ENCODE measurements at regions not wholly inside any gene's neighbourhood (a gene's known extent, or its start where the extent isn't known, plus 50 kb on each side); places are given as distances from the start of the nearest gene placed in this dataset.

- Histone ChIP-seq H3K36me3 (ENCODE audit: insufficient read depth, low read length) (no peaks in the 10 kb centered on the region), H3K27me3 (ENCODE audit: low read length) (no peaks in the 10 kb centered on the region), H4K20me1 (ENCODE audit: insufficient read depth, low read depth, low read length) (no peaks in the 10 kb centered on the region), H3K4me2 (ENCODE audit: low read depth, low read length, poor library complexity, severe bottlenecking) (no peak overlapping the region), H3K27ac (ENCODE audit: low read length) (no peak overlapping the region), H2AFZ (ENCODE audit: low read length) (no peak overlapping the region), H3K79me2 (ENCODE audit: low read length) (no peaks in the 10 kb centered on the region), H3K4me1 (ENCODE audit: low read length) (no peaks in the 10 kb centered on the region), H3K9ac (ENCODE audit: low read length) (no peak overlapping the region), H3K9me2 (replicated peaks; ENCODE audit: insufficient read depth, low read length) (no peaks in the 10 kb centered on the region), H3K9me3 (ENCODE audit: low read length) (no peaks in the 10 kb centered on the region), H3K4me3 (ENCODE audit: low read length) (no peak overlapping the region)
- DNase-seq, result no peak
Measured at GRCh38 chr5:128669803-128670202, 131.8 kb upstream of the FBN2 start.

GRCh38 chr5:128671943-128672342 is 133.9 kb upstream of the FBN2 start:
- H2AFZ ChIP-seq (ENCODE audit: low read length), result no peak overlapping the region
- no peaks in the 10 kb centered on the region for H3K27me3 ChIP-seq (ENCODE audit: low read length)
- no peak for DNase-seq
- no peak overlapping the region for H3K4me2 ChIP-seq (ENCODE audit: low read depth, low read length, poor library complexity, severe bottlenecking)
- no peaks in the 10 kb centered on the region for H4K20me1 ChIP-seq (ENCODE audit: insufficient read depth, low read depth, low read length)
- H3K9ac ChIP-seq (ENCODE audit: low read length), result no peak overlapping the region
- no peaks in the 10 kb centered on the region for H3K36me3 ChIP-seq (ENCODE audit: insufficient read depth, low read length)
- no peaks in the 10 kb centered on the region for H3K4me1 ChIP-seq (ENCODE audit: low read length)
- H3K79me2 ChIP-seq (ENCODE audit: low read length), result no peaks in the 10 kb centered on the region
- H3K27ac ChIP-seq (ENCODE audit: low read length), result no peak overlapping the region
- no peaks in the 10 kb centered on the region for H3K9me3 ChIP-seq (ENCODE audit: low read length)
- no peak overlapping the region for H3K4me3 ChIP-seq (ENCODE audit: low read length)
- H3K9me2 ChIP-seq (replicated peaks; ENCODE audit: insufficient read depth, low read length), result no peaks in the 10 kb centered on the region

GRCh38 chr5:128673000-128673399 is 135.0 kb upstream of the FBN2 start:
- no peaks in the 10 kb centered on the region for H3K79me2 ChIP-seq (ENCODE audit: low read length)
- no peak overlapping the region for H3K27ac ChIP-seq (ENCODE audit: low read length)
- DNase-seq, result no peak
- H3K4me2 ChIP-seq (ENCODE audit: low read depth, low read length, poor library complexity, severe bottlenecking), result no peak overlapping the region
- no peaks in the 10 kb centered on the region for H3K27me3 ChIP-seq (ENCODE audit: low read length)
- no peaks in the 10 kb centered on the region for H3K9me3 ChIP-seq (ENCODE audit: low read length)
- H3K4me1 ChIP-seq (ENCODE audit: low read length), result no peaks in the 10 kb centered on the region
- no peaks in the 10 kb centered on the region for H4K20me1 ChIP-seq (ENCODE audit: insufficient read depth, low read depth, low read length)
- no peak overlapping the region for H2AFZ ChIP-seq (ENCODE audit: low read length)
- no peaks in the 10 kb centered on the region for H3K36me3 ChIP-seq (ENCODE audit: insufficient read depth, low read length)
- H3K4me3 ChIP-seq (ENCODE audit: low read length), result no peak overlapping the region
- no peaks in the 10 kb centered on the region for H3K9me2 ChIP-seq (replicated peaks; ENCODE audit: insufficient read depth, low read length)
- H3K9ac ChIP-seq (ENCODE audit: low read length), result no peak overlapping the region

- no peaks in the 10 kb centered on the region for H3K27me3 ChIP-seq (ENCODE audit: low read length)
- no peak overlapping the region for H3K9ac ChIP-seq (ENCODE audit: low read length)
- no peaks in the 10 kb centered on the region for H3K9me2 ChIP-seq (replicated peaks; ENCODE audit: insufficient read depth, low read length)
- H3K4me2 ChIP-seq (ENCODE audit: low read depth, low read length, poor library complexity, severe bottlenecking), result no peak overlapping the region
- no peak overlapping the region for H2AFZ ChIP-seq (ENCODE audit: low read length)
- H3K4me1 ChIP-seq (ENCODE audit: low read length), result no peaks in the 10 kb centered on the region
- no peaks in the 10 kb centered on the region for H3K79me2 ChIP-seq (ENCODE audit: low read length)
- DNase-seq, result no peak
- no peak overlapping the region for H3K4me3 ChIP-seq (ENCODE audit: low read length)
- no peaks in the 10 kb centered on the region for H3K9me3 ChIP-seq (ENCODE audit: low read length)
- H4K20me1 ChIP-seq (ENCODE audit: insufficient read depth, low read depth, low read length), result no peaks in the 10 kb centered on the region
- H3K27ac ChIP-seq (ENCODE audit: low read length), result no peak overlapping the region
- no peaks in the 10 kb centered on the region for H3K36me3 ChIP-seq (ENCODE audit: insufficient read depth, low read length)
Measured at GRCh38 chr5:128673411-128673957, 135.4 kb upstream of the FBN2 start.

- Histone ChIP-seq H3K27ac (ENCODE audit: low read length) (no peak overlapping the region), H3K27me3 (ENCODE audit: low read length) (no peaks in the 10 kb centered on the region), H3K79me2 (ENCODE audit: low read length) (no peaks in the 10 kb centered on the region), H3K9ac (ENCODE audit: low read length) (no peak overlapping the region), H4K20me1 (ENCODE audit: insufficient read depth, low read depth, low read length) (no peaks in the 10 kb centered on the region), H3K9me3 (ENCODE audit: low read length) (no peaks in the 10 kb centered on the region), H3K4me2 (ENCODE audit: low read depth, low read length, poor library complexity, severe bottlenecking) (no peak overlapping the region), H3K4me3 (ENCODE audit: low read length) (no peak overlapping the region), H3K4me1 (ENCODE audit: low read length) (no peaks in the 10 kb centered on the region), H2AFZ (ENCODE audit: low read length) (no peak overlapping the region), H3K9me2 (replicated peaks; ENCODE audit: insufficient read depth, low read length) (no peaks in the 10 kb centered on the region), H3K36me3 (ENCODE audit: insufficient read depth, low read length) (no peaks in the 10 kb centered on the region)
- DNase-seq, result no peak
Measured at GRCh38 chr5:128673970-128674369, 135.9 kb upstream of the FBN2 start.

GRCh38 chr5:128674837-128675446 is 136.9 kb upstream of the FBN2 start:
- no peak overlapping the region for H3K27ac ChIP-seq (ENCODE audit: low read length)
- no peaks in the 10 kb centered on the region for H3K27me3 ChIP-seq (ENCODE audit: low read length)
- H3K36me3 ChIP-seq (ENCODE audit: insufficient read depth, low read length), result no peaks in the 10 kb centered on the region
- no peaks in the 10 kb centered on the region for H3K4me1 ChIP-seq (ENCODE audit: low read length)
- no peaks in the 10 kb centered on the region for H3K9me3 ChIP-seq (ENCODE audit: low read length)
- no peaks in the 10 kb centered on the region for H3K79me2 ChIP-seq (ENCODE audit: low read length)
- no peak overlapping the region for H3K4me2 ChIP-seq (ENCODE audit: low read depth, low read length, poor library complexity, severe bottlenecking)
- H3K9me2 ChIP-seq (replicated peaks; ENCODE audit: insufficient read depth, low read length), result no peaks in the 10 kb centered on the region
- no peaks in the 10 kb centered on the region for H4K20me1 ChIP-seq (ENCODE audit: insufficient read depth, low read depth, low read length)
- H3K4me3 ChIP-seq (ENCODE audit: low read length), result no peak overlapping the region
- H3K9ac ChIP-seq (ENCODE audit: low read length), result no peak overlapping the region
- peak; percentile 79 for DNase-seq
- no peak overlapping the region for H2AFZ ChIP-seq (ENCODE audit: low read length)

- Histone ChIP-seq H3K36me3 (ENCODE audit: insufficient read depth, low read length) (no peaks in the 10 kb centered on the region), H3K9me2 (replicated peaks; ENCODE audit: insufficient read depth, low read length) (no peaks in the 10 kb centered on the region), H4K20me1 (ENCODE audit: insufficient read depth, low read depth, low read length) (no peaks in the 10 kb centered on the region), H3K4me2 (ENCODE audit: low read depth, low read length, poor library complexity, severe bottlenecking) (no peak overlapping the region), H3K27ac (ENCODE audit: low read length) (no peak overlapping the region), H3K9me3 (ENCODE audit: low read length) (no peaks in the 10 kb centered on the region), H3K4me1 (ENCODE audit: low read length) (no peaks in the 10 kb centered on the region), H3K4me3 (ENCODE audit: low read length) (no peak overlapping the region), H2AFZ (ENCODE audit: low read length) (no peak overlapping the region), H3K9ac (ENCODE audit: low read length) (no peak overlapping the region), H3K27me3 (ENCODE audit: low read length) (no peaks in the 10 kb centered on the region), H3K79me2 (ENCODE audit: low read length) (no peaks in the 10 kb centered on the region)
- DNase-seq, result no peak
Measured at GRCh38 chr5:128681096-128681495, 143.1 kb upstream of the FBN2 start.

- H3K4me3 ChIP-seq (ENCODE audit: low read length), result no peak overlapping the region
- no peaks in the 10 kb centered on the region for H3K36me3 ChIP-seq (ENCODE audit: insufficient read depth, low read length)
- no peaks in the 10 kb centered on the region for H3K79me2 ChIP-seq (ENCODE audit: low read length)
- no peak overlapping the region for H3K9ac ChIP-seq (ENCODE audit: low read length)
- H2AFZ ChIP-seq (ENCODE audit: low read length), result no peak overlapping the region
- H3K27me3 ChIP-seq (ENCODE audit: low read length), result no peaks in the 10 kb centered on the region
- no peaks in the 10 kb centered on the region for H4K20me1 ChIP-seq (ENCODE audit: insufficient read depth, low read depth, low read length)
- no peaks in the 10 kb centered on the region for H3K9me2 ChIP-seq (replicated peaks; ENCODE audit: insufficient read depth, low read length)
- no peak overlapping the region for H3K4me2 ChIP-seq (ENCODE audit: low read depth, low read length, poor library complexity, severe bottlenecking)
- H3K9me3 ChIP-seq (ENCODE audit: low read length), result no peaks in the 10 kb centered on the region
- no peak for DNase-seq
- H3K4me1 ChIP-seq (ENCODE audit: low read length), result no peaks in the 10 kb centered on the region
- no peak overlapping the region for H3K27ac ChIP-seq (ENCODE audit: low read length)
Measured at GRCh38 chr5:128681764-128682592, 143.9 kb upstream of the FBN2 start.
